Stimulated activated memory B cell treated with anti-CD40 and anti-IgM and Interleukin-4, amounts not matched to agents 10 μg/mL and 1 μg/mL and 100 μg/mL, for 72 hours (primary cell): ENCODE measurements at regions not wholly inside any gene's neighbourhood (a gene's known extent, or its start where the extent isn't known, plus 50 kb on each side); places are given as distances from the start of the nearest gene placed in this dataset.

Experiments used
- ATAC-seq: fragments of 150-1000 bp; cut with Tn5 transposase; 2 replicates; pipeline ENCODE4 v1.10.0; 2021
- H3K27ac Mint-ChIP-seq: one replicate; pipeline ENCODE4 v1.8.0; 2022; ENCODE audit warnings: mild to moderate bottlenecking, mixed read lengths
- H3K27me3 Mint-ChIP-seq: one replicate; pipeline ENCODE4 v1.8.0; 2022; ENCODE audit warnings: mixed read lengths
- H3K36me3 Mint-ChIP-seq: one replicate; pipeline ENCODE4 v1.8.0; 2022; ENCODE audit warnings: mixed read lengths
- H3K4me1 Mint-ChIP-seq: one replicate; pipeline ENCODE4 v1.8.0; 2022; ENCODE audit warnings: mixed read lengths
- H3K4me3 Mint-ChIP-seq: one replicate; pipeline ENCODE4 v1.8.0; 2022; ENCODE audit warnings: mild to moderate bottlenecking, moderate library complexity, mixed read lengths
- H3K9me3 Mint-ChIP-seq: one replicate; pipeline ENCODE4 v1.8.0; 2022; ENCODE audit warnings: mixed read lengths

DNA sequence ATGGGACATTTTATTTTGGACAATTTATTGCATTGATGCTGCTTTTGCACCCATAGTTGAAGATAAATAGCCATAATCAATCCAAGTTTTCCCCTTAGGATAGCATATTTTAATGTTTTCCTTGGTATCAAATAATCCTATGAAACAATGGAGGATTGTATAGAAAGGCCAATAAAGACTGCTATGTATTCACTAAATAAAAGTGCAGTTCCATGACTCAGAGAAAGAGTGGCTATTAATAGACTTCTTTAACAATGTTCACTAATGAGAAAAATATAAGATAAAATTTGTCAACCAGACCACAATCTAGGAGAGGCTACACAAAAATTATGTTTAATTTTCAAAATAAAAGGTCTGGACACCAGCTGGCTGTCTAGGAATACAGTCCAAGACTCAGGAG, 560.9 kb upstream of the AGTR1 start:
- no peak for ATAC-seq
- Mint-ChIP-seq H3K27ac (no peak overlapping the region), H3K9me3 (peaks cover 7% of the 10 kb centered on the region), H3K4me3 (no peak overlapping the region), H3K36me3 (no peaks in the 10 kb centered on the region), H3K27me3 (no peaks in the 10 kb centered on the region), H3K4me1 (no peaks in the 10 kb centered on the region)

- ATAC-seq = no peak
- H3K36me3 Mint-ChIP-seq = no peaks in the 10 kb centered on the region
- H3K4me3 Mint-ChIP-seq = no peak overlapping the region
- no peak overlapping the region for H3K27ac Mint-ChIP-seq
- H3K27me3 Mint-ChIP-seq = no peaks in the 10 kb centered on the region
- peaks cover 6% of the 10 kb centered on the region for H3K9me3 Mint-ChIP-seq
- H3K4me1 Mint-ChIP-seq = no peaks in the 10 kb centered on the region
Observed at GRCh38 chr3:148146241-148146640, 551.5 kb upstream of the AGTR1 start.

DNA sequence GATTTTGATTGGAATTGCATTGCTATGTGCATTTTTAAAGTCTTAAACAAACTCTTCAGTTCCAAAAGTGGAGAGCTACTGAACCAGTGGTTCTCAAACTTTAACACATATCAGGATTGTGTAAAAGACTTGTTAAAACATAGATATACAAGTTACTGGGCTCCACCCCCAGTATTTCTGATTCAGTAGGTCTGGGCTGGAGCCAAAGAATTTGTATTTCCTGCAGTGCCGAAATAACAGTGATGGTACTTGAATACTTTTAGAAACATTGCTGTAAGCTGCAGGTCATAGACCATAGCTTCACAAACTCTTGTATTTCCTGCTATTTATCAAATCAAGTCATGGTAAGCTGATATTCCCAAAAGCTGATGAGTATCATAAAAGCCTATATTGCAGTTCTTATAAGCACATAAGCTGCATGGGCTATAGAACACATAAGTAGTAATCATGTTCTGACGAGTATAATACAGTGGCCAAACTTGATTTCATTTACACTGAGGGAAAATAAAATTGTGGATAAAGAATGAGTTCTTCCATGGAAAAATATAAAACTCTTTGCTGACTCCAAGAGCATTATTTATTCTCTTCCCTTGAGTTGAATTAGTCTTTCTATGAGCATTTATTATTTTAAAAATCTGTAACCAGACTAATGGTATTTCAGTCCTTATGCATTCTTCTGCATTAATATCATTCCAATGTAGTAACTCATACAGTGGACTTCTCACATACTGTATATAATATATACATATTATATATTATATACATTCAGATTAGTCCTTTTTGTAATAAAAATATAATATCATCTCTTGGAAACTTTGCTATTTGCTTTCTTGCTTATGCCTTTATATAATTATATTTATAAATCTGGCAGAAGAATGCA, 550.5 kb upstream of the AGTR1 start:
- no peaks in the 10 kb centered on the region for H3K9me3 Mint-ChIP-seq
- no peak for ATAC-seq
- no peaks in the 10 kb centered on the region for H3K4me1 Mint-ChIP-seq
- no peak overlapping the region for H3K4me3 Mint-ChIP-seq
- no peaks in the 10 kb centered on the region for H3K36me3 Mint-ChIP-seq
- no peak overlapping the region for H3K27ac Mint-ChIP-seq
- no peaks in the 10 kb centered on the region for H3K27me3 Mint-ChIP-seq

DNA sequence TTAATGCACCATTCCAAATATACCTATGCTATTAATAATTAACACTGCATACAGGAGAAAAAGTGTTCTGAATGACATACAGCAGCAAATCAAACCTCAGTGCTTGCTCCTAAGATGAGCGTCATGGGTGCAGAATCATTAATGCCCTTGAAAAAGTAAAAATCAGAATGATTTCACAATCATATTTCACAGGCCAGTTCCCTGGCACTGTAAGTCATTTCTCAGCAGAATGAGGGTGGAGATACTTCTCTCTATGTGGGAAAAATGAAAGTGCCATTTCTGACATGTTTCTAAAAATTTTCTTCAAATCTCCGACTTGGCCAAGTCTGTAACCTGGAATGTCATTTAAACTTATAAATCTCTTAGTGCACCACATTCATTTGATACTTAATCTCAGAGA, 549.8 kb upstream of the AGTR1 start:
- H3K9me3 Mint-ChIP-seq = peaks cover 6% of the 10 kb centered on the region
- H3K27me3 Mint-ChIP-seq = no peaks in the 10 kb centered on the region
- no peak for ATAC-seq
- no peak overlapping the region for H3K4me3 Mint-ChIP-seq
- H3K4me1 Mint-ChIP-seq = no peaks in the 10 kb centered on the region
- no peak overlapping the region for H3K27ac Mint-ChIP-seq
- H3K36me3 Mint-ChIP-seq = no peaks in the 10 kb centered on the region

DNA sequence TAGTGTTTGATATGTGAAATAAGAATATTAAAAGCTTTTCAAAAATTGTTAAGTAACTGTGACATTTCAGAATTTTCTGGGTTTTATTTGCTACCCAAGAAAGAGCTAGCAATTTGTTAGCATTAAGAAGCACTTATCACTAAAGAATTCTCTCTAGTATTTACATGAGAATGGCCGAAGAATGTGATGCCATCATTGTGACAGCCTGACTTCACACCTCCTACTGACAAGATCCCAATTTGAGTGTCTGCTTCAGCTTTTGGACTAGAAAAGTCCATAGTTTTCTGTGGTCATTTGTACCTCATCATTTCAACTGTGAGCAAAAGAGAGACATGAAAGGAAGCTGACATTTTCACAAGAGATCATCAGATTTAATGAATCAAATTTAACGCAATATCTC, 548.1 kb upstream of the AGTR1 start:
- Mint-ChIP-seq H3K4me3 (no peak overlapping the region), H3K36me3 (no peaks in the 10 kb centered on the region), H3K27me3 (no peaks in the 10 kb centered on the region), H3K27ac (no peak overlapping the region), H3K4me1 (no peaks in the 10 kb centered on the region), H3K9me3 (peaks cover 6% of the 10 kb centered on the region)
- ATAC-seq = no peak

- Mint-ChIP-seq H3K36me3 (no peaks in the 10 kb centered on the region), H3K9me3 (peaks cover 6% of the 10 kb centered on the region), H3K27me3 (no peaks in the 10 kb centered on the region), H3K27ac (no peak overlapping the region), H3K4me3 (no peak overlapping the region), H3K4me1 (no peaks in the 10 kb centered on the region)
- ATAC-seq = no peak
Observed at GRCh38 chr3:148150141-148150540, 547.6 kb upstream of the AGTR1 start.

- H3K27ac Mint-ChIP-seq = no peak overlapping the region
- H3K9me3 Mint-ChIP-seq = peaks cover 5% of the 10 kb centered on the region
- no peak overlapping the region for H3K4me3 Mint-ChIP-seq
- H3K4me1 Mint-ChIP-seq = no peaks in the 10 kb centered on the region
- no peak for ATAC-seq
- H3K27me3 Mint-ChIP-seq = no peaks in the 10 kb centered on the region
- H3K36me3 Mint-ChIP-seq = no peaks in the 10 kb centered on the region
Observed at GRCh38 chr3:148158210-148158609, 539.5 kb upstream of the AGTR1 start.

DNA sequence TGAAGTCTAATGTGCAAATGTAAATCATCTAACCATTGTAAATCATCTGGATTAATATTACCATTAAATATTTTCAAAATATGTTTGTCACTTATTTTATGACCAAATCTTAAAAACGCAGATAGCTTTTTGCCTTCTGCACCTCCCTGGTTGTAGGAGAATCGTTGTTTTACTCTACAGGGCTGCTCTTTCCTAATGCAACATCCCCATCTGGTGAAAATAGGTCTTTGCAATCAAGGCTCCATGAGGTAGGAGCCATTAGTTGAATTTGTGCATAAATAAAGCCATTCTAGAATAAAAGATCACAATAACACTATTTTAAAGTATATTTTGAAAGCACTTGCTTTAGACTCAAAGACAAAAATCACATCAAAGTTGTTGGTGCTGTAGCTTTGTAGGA, 535.6 kb upstream of the AGTR1 start:
- H3K4me3 Mint-ChIP-seq = no peak overlapping the region
- H3K27me3 Mint-ChIP-seq = no peaks in the 10 kb centered on the region
- H3K4me1 Mint-ChIP-seq = no peaks in the 10 kb centered on the region
- no peak overlapping the region for H3K27ac Mint-ChIP-seq
- no peak for ATAC-seq
- peaks cover 5% of the 10 kb centered on the region for H3K9me3 Mint-ChIP-seq
- no peaks in the 10 kb centered on the region for H3K36me3 Mint-ChIP-seq

- Mint-ChIP-seq H3K27ac (no peak overlapping the region), H3K4me1 (no peaks in the 10 kb centered on the region), H3K27me3 (no peaks in the 10 kb centered on the region), H3K36me3 (no peaks in the 10 kb centered on the region), H3K4me3 (no peak overlapping the region), H3K9me3 (no peaks in the 10 kb centered on the region)
- ATAC-seq = no peak
Observed at GRCh38 chr3:148168347-148168746, 529.4 kb upstream of the AGTR1 start.

GRCh38 chr3:148173851-148174250, 523.9 kb upstream of the AGTR1 start:
- no peak overlapping the region for H3K27ac Mint-ChIP-seq
- ATAC-seq = no peak
- H3K9me3 Mint-ChIP-seq = no peaks in the 10 kb centered on the region
- H3K4me1 Mint-ChIP-seq = no peaks in the 10 kb centered on the region
- H3K4me3 Mint-ChIP-seq = no peak overlapping the region
- H3K36me3 Mint-ChIP-seq = no peaks in the 10 kb centered on the region
- no peaks in the 10 kb centered on the region for H3K27me3 Mint-ChIP-seq

DNA sequence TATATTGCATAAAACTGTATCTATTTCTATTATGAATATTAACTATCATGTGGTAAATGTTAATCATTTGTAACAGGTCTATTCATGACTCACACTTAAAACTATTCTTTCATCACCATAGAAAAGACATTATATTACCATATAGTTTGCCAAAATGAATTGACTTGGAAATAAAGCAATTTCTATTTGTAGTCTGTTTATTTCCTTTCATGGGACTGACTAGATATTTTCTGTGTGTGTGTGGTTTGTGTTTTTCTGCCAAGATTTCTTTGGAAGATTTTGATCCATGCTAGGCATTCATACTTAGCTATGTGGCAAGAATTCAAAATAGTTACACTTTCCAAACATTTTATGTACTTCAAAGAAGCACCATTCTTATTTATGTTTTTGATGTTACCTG, 522.5 kb upstream of the AGTR1 start:
- no peaks in the 10 kb centered on the region for H3K27me3 Mint-ChIP-seq
- H3K4me1 Mint-ChIP-seq = no peaks in the 10 kb centered on the region
- H3K36me3 Mint-ChIP-seq = no peaks in the 10 kb centered on the region

DNA sequence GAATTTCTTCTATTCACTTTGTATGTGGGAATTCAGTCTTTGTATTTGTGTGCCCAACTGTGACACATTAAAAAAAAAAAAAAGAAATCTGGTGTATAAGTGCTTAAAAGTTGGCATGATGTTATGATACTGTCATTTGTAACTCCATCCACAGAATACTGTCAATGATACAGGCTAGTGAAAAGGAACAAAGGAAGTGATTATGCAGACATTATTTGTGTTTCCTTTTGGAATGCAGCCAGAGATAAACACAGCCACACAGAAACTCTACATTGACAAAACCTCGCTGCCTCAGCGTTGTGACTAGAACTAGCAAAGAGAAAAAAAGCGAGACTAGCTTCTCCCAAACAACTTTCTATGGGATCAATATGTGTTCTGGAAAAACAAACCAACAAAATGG, 519.2 kb upstream of the AGTR1 start:
- H3K27ac Mint-ChIP-seq = no peak overlapping the region
- H3K36me3 Mint-ChIP-seq = no peaks in the 10 kb centered on the region
- no peaks in the 10 kb centered on the region for H3K4me1 Mint-ChIP-seq
- no peak overlapping the region for H3K4me3 Mint-ChIP-seq
- H3K27me3 Mint-ChIP-seq = no peaks in the 10 kb centered on the region
- no peak for ATAC-seq
- H3K9me3 Mint-ChIP-seq = peaks cover 3% of the 10 kb centered on the region

More for the DNA sequence above, 522.5 kb upstream of the AGTR1 start:
- H3K4me3 Mint-ChIP-seq = no peak overlapping the region
- H3K9me3 Mint-ChIP-seq = no peaks in the 10 kb centered on the region
- no peak for ATAC-seq
- no peak overlapping the region for H3K27ac Mint-ChIP-seq

GRCh38 chr3:148184798-148185197, 512.9 kb upstream of the AGTR1 start:
- Mint-ChIP-seq H3K36me3 (no peaks in the 10 kb centered on the region), H3K4me1 (no peaks in the 10 kb centered on the region), H3K9me3 (peaks cover 3% of the 10 kb centered on the region), H3K4me3 (no peak overlapping the region), H3K27me3 (no peaks in the 10 kb centered on the region), H3K27ac (no peak overlapping the region)
- no peak for ATAC-seq

- Mint-ChIP-seq H3K4me1 (no peaks in the 10 kb centered on the region), H3K4me3 (no peak overlapping the region), H3K27ac (no peak overlapping the region), H3K36me3 (no peaks in the 10 kb centered on the region), H3K9me3 (no peaks in the 10 kb centered on the region), H3K27me3 (no peaks in the 10 kb centered on the region)
- no peak for ATAC-seq
Observed at GRCh38 chr3:148186881-148187280, 510.8 kb upstream of the AGTR1 start.

DNA sequence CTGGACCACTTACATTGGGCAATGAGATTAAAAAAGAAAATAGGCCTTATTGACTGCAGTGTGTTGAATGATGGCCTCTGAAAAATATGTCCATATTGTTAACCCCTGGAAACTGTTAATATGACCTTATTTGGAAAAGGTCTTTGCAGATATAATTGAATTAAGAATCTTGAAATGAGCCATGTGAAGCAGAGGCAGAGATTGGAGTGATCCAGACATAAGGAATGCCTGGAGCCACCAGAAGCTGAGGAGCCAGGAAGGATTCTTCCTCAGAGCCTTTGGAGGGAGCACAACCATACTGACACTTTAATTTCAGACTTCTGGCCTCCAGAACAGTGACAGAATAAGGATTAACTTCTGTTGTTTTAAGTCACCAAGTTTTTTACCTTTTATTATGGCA, 510.4 kb upstream of the AGTR1 start:
- Mint-ChIP-seq H3K9me3 (no peaks in the 10 kb centered on the region), H3K27ac (no peak overlapping the region), H3K27me3 (no peaks in the 10 kb centered on the region), H3K36me3 (no peaks in the 10 kb centered on the region), H3K4me3 (no peak overlapping the region), H3K4me1 (no peaks in the 10 kb centered on the region)
- ATAC-seq = no peak

DNA sequence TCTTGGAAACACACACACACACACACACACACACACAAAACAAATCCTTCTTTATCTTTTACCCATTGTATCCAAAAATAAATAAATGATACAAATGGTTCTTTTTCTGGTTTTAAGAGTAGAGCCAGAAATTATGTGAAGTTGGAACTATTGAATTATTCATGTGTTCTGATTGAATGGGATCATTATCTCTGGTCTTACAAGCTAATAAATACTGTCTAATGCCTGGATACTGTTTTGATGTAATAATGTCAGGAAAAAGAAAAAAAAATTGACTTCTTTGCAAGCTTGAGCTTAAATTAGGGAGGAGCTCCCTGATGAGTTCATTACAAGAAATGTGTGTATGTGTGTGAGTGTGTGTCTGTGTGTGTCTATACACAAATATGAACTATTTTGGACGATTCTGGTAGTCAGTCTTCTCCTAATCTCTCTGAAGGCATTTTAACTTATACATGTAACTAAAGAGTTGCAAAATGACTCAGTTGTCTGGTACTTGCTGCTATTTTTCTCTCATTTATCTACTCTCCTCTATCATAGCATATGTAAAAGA, 507.2 kb upstream of the AGTR1 start:
- H3K9me3 Mint-ChIP-seq = no peaks in the 10 kb centered on the region
- no peaks in the 10 kb centered on the region for H3K36me3 Mint-ChIP-seq
- H3K4me1 Mint-ChIP-seq = no peaks in the 10 kb centered on the region
- no peak overlapping the region for H3K4me3 Mint-ChIP-seq
- no peak overlapping the region for H3K27ac Mint-ChIP-seq
- no peak for ATAC-seq
- H3K27me3 Mint-ChIP-seq = no peaks in the 10 kb centered on the region
